HUES6 (cell line): ENCODE measurements at regions not wholly inside any gene's neighbourhood (a gene's known extent, or its start where the extent isn't known, plus 50 kb on each side); places are given as distances from the start of the nearest gene placed in this dataset.

Experiments used
- H3K27ac ChIP-seq: 2 replicates; pipeline ENCODE4 v1.7.0; 2013; ENCODE audit warnings: low read depth, mild to moderate bottlenecking, low read length, inconsistent platforms
- H3K27me3 ChIP-seq: 2 replicates; pipeline ENCODE4 v1.6.1; 2013; ENCODE audit warnings: low read length; ENCODE audit not compliant: control insufficient read depth, insufficient read depth
- H3K36me3 ChIP-seq: 2 replicates; pipeline ENCODE4 v1.6.1; 2013; ENCODE audit warnings: low read length; ENCODE audit not compliant: control insufficient read depth, insufficient read depth
- H3K4me1 ChIP-seq: 2 replicates; pipeline ENCODE4 v1.6.1; 2013; ENCODE audit warnings: low read length; ENCODE audit not compliant: control insufficient read depth, insufficient read depth
- H3K4me3 ChIP-seq: 2 replicates; pipeline ENCODE4 v1.5.1; 2013; ENCODE audit warnings: low read depth, low read length
- H3K9ac ChIP-seq: one replicate; pipeline ENCODE4 v1.6.1; 2013; ENCODE audit warnings: mild to moderate bottlenecking, low read length
- H3K9me3 ChIP-seq: 2 replicates; pipeline ENCODE4 v1.6.1; 2013; ENCODE audit warnings: low read depth, low read length; ENCODE audit not compliant: control insufficient read depth, insufficient read depth

GRCh38 chr6:44761046-44761445 lies 373.5 kb downstream of the CDC5L start:
- H3K27ac ChIP-seq = no peak overlapping the region

GRCh38 chr6:44762496-44762895 lies 375.0 kb downstream of the CDC5L start:
- Histone ChIP-seq H3K27ac (no peak overlapping the region), H3K9ac (no peak overlapping the region), H3K27me3 (no peaks in the 10 kb centered on the region), H3K4me1 (no peaks in the 10 kb centered on the region), H3K36me3 (no peaks in the 10 kb centered on the region), H3K9me3 (peaks cover 4% of the 10 kb centered on the region), H3K4me3 (no peak overlapping the region)

More at GRCh38 chr6:44761046-44761445, 373.5 kb downstream of the CDC5L start:
- Histone ChIP-seq H3K9ac (no peak overlapping the region), H3K9me3 (peaks cover 4% of the 10 kb centered on the region), H3K4me1 (no peaks in the 10 kb centered on the region), H3K36me3 (no peaks in the 10 kb centered on the region), H3K27me3 (no peaks in the 10 kb centered on the region), H3K4me3 (no peak overlapping the region)

- H3K36me3 ChIP-seq = no peaks in the 10 kb centered on the region
- peaks cover 13% of the 10 kb centered on the region for H3K4me1 ChIP-seq
- H3K27ac ChIP-seq = peak overlapping the region; percentile 70; the same call in 1 of the 2 replicates
- no peak overlapping the region for H3K4me3 ChIP-seq
- no peaks in the 10 kb centered on the region for H3K27me3 ChIP-seq
- H3K9ac ChIP-seq = peak overlapping the region; percentile 31
- peaks cover 6% of the 10 kb centered on the region; the same call in 1 of the 2 replicates for H3K9me3 ChIP-seq
These were observed 384.3 kb downstream of the CDC5L start for GRCh38 chr6:44771647-44772415.

GRCh38 chr6:44772838-44773237 lies 385.3 kb downstream of the CDC5L start:
- H3K27ac ChIP-seq = peak overlapping the region; percentile 70; the same call in 1 of the 2 replicates
- no peak overlapping the region for H3K9ac ChIP-seq
- H3K36me3 ChIP-seq = no peaks in the 10 kb centered on the region
- no peak overlapping the region for H3K4me3 ChIP-seq
- peaks cover 13% of the 10 kb centered on the region for H3K4me1 ChIP-seq
- H3K27me3 ChIP-seq = no peaks in the 10 kb centered on the region
- peaks cover 6% of the 10 kb centered on the region; the same call in 1 of the 2 replicates for H3K9me3 ChIP-seq

GRCh38 chr6:44775121-44775520 lies 387.6 kb downstream of the CDC5L start:
- peaks cover 6% of the 10 kb centered on the region; the same call in 1 of the 2 replicates for H3K9me3 ChIP-seq

GRCh38 chr6:44776344-44776743 lies 388.8 kb downstream of the CDC5L start:
- Histone ChIP-seq H3K36me3 (no peaks in the 10 kb centered on the region), H3K27me3 (no peaks in the 10 kb centered on the region), H3K4me1 (peaks cover 20% of the 10 kb centered on the region), H3K27ac (no peak overlapping the region), H3K4me3 (no peak overlapping the region), H3K9ac (no peak overlapping the region), H3K9me3 (peaks cover 6% of the 10 kb centered on the region; the same call in 1 of the 2 replicates)

More at GRCh38 chr6:44775121-44775520, 387.6 kb downstream of the CDC5L start:
- Histone ChIP-seq H3K4me3 (no peak overlapping the region), H3K36me3 (no peaks in the 10 kb centered on the region), H3K27me3 (no peaks in the 10 kb centered on the region), H3K9ac (no peak overlapping the region), H3K4me1 (peaks cover 20% of the 10 kb centered on the region), H3K27ac (no peak overlapping the region)

GRCh38 chr6:44778513-44778912 lies 391.0 kb downstream of the CDC5L start:
- Histone ChIP-seq H3K9me3 (peaks cover 6% of the 10 kb centered on the region; the same call in 1 of the 2 replicates), H3K36me3 (no peaks in the 10 kb centered on the region), H3K4me1 (peaks cover 7% of the 10 kb centered on the region), H3K4me3 (no peak overlapping the region), H3K27ac (no peak overlapping the region), H3K27me3 (no peaks in the 10 kb centered on the region), H3K9ac (no peak overlapping the region)
